ENCODE measurements at regions not wholly inside any gene's neighbourhood (a gene's known extent, or its start where the extent isn't known, plus 50 kb on each side); places are given as distances from the start of the nearest gene placed in this dataset.

GRCh38 chr6:4672772-4673171 is 103.4 kb upstream of the CDYL start:
- TF ChIP-seq CTCF (IDR thresholded peaks at IDR 0.05) (no peak), POLR2A (IDR thresholded peaks at IDR 0.05) (no peak)
